ENCODE measurements at regions not wholly inside any gene's neighbourhood (a gene's known extent, or its start where the extent isn't known, plus 50 kb on each side); places are given as distances from the start of the nearest gene placed in this dataset.

DNA sequence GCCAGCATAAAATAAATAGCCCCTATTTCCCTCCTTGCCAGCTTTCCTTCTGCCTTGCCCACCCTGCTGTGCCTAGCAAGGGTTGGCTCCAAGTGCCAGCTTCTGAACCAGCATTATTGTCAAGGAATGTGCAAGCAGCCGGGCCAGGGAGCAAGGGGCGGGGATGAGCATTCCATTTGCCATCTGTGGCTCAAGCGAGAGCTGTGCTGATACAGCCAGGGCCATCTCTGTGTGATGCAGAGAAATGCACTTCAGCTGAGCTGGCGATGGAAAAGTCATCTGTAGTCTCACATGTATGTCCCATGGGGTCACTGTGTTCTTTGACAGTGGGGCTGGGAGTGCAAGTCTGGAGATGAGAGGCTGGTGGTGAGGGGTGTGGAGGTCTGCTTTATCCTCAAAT is 137.3 kb downstream of the SUDS3 start (continued):
- TF ChIP-seq, protein P1, sequence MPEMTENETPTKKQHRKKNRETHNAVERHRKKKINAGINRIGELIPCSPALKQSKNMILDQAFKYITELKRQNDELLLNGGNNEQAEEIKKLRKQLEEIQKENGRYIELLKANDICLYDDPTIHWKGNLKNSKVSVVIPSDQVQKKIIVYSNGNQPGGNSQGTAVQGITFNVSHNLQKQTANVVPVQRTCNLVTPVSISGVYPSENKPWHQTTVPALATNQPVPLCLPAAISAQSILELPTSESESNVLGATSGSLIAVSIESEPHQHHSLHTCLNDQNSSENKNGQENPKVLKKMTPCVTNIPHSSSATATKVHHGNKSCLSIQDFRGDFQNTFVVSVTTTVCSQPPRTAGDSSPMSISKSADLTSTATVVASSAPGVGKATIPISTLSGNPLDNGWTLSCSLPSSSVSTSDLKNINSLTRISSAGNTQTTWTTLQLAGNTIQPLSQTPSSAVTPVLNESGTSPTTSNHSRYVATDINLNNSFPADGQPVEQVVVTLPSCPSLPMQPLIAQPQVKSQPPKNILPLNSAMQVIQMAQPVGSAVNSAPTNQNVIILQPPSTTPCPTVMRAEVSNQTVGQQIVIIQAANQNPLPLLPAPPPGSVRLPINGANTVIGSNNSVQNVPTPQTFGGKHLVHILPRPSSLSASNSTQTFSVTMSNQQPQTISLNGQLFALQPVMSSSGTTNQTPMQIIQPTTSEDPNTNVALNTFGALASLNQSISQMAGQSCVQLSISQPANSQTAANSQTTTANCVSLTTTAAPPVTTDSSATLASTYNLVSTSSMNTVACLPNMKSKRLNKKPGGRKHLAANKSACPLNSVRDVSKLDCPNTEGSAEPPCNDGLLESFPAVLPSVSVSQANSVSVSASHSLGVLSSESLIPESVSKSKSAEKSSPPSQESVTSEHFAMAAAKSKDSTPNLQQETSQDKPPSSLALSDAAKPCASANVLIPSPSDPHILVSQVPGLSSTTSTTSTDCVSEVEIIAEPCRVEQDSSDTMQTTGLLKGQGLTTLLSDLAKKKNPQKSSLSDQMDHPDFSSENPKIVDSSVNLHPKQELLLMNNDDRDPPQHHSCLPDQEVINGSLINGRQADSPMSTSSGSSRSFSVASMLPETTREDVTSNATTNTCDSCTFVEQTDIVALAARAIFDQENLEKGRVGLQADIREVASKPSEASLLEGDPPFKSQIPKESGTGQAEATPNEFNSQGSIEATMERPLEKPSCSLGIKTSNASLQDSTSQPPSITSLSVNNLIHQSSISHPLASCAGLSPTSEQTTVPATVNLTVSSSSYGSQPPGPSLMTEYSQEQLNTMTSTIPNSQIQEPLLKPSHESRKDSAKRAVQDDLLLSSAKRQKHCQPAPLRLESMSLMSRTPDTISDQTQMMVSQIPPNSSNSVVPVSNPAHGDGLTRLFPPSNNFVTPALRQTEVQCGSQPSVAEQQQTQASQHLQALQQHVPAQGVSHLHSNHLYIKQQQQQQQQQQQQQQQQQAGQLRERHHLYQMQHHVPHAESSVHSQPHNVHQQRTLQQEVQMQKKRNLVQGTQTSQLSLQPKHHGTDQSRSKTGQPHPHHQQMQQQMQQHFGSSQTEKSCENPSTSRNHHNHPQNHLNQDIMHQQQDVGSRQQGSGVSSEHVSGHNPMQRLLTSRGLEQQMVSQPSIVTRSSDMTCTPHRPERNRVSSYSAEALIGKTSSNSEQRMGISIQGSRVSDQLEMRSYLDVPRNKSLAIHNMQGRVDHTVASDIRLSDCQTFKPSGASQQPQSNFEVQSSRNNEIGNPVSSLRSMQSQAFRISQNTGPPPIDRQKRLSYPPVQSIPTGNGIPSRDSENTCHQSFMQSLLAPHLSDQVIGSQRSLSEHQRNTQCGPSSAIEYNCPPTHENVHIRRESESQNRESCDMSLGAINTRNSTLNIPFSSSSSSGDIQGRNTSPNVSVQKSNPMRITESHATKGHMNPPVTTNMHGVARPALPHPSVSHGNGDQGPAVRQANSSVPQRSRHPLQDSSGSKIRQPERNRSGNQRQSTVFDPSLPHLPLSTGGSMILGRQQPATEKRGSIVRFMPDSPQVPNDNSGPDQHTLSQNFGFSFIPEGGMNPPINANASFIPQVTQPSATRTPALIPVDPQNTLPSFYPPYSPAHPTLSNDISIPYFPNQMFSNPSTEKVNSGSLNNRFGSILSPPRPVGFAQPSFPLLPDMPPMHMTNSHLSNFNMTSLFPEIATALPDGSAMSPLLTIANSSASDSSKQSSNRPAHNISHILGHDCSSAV (CRISPR knock-in tag; IDR thresholded peaks at IDR 0.05; ENCODE audit: borderline replicate concordance) = no peak
- TF ChIP-seq ZSCAN29 (CRISPR knock-in tag; conservative IDR thresholded peaks at IDR 0.05) (no peak), SIN3A (IDR thresholded peaks at IDR 0.05; ENCODE audit: borderline replicate concordance, low read depth, low read length) (no peak), MTF2 (CRISPR knock-in tag; IDR thresholded peaks at IDR 0.05; ENCODE audit: borderline replicate concordance) (no peak), NFYC (CRISPR knock-in tag; IDR thresholded peaks at IDR 0.05) (no peak)
- TF ChIP-seq, protein P2, sequence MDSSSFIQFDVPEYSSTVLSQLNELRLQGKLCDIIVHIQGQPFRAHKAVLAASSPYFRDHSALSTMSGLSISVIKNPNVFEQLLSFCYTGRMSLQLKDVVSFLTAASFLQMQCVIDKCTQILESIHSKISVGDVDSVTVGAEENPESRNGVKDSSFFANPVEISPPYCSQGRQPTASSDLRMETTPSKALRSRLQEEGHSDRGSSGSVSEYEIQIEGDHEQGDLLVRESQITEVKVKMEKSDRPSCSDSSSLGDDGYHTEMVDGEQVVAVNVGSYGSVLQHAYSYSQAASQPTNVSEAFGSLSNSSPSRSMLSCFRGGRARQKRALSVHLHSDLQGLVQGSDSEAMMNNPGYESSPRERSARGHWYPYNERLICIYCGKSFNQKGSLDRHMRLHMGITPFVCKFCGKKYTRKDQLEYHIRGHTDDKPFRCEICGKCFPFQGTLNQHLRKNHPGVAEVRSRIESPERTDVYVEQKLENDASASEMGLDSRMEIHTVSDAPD (CRISPR knock-in tag; IDR thresholded peaks at IDR 0.05) = no peak
